ENCODE measurements at regions not wholly inside any gene's neighbourhood (a gene's known extent, or its start where the extent isn't known, plus 50 kb on each side); places are given as distances from the start of the nearest gene placed in this dataset.

- no peak overlapping the region for H3K4me3 ChIP-seq (ENCODE audit: low read depth, low read length)
- no peak for DNase-seq (ENCODE audit: low read depth, low spot score)
- in situ Hi-C loops (cut with HindIII; ENCODE audit: low sequenced_read_pairs) = no loop called here
- TF ChIP-seq CTCF (IDR thresholded peaks at IDR 0.05; ENCODE audit: low read depth, low read length) = no peak
These were observed 281.8 kb downstream of the RNF144B start for GRCh38 chr6:18668994-18669393.

- in situ Hi-C loops (cut with HindIII; ENCODE audit: low sequenced_read_pairs) = no loop called here
- no peak overlapping the region for H3K4me3 ChIP-seq (ENCODE audit: low read depth, low read length)
- no peak for TF ChIP-seq CTCF (IDR thresholded peaks at IDR 0.05; ENCODE audit: low read depth, low read length)
- DNase-seq (ENCODE audit: low read depth, low spot score) = no peak
These were observed 285.7 kb downstream of the RNF144B start for GRCh38 chr6:18672852-18673251.

GRCh38 chr6:18674346-18674745 lies 287.2 kb downstream of the RNF144B start:
- no peak overlapping the region for H3K4me3 ChIP-seq (ENCODE audit: low read depth, low read length)
- in situ Hi-C loops (cut with HindIII; ENCODE audit: low sequenced_read_pairs) = no loop called here
- TF ChIP-seq CTCF (IDR thresholded peaks at IDR 0.05; ENCODE audit: low read depth, low read length) = no peak
- no peak for DNase-seq (ENCODE audit: low read depth, low spot score)

GRCh38 chr6:18675881-18676280 lies 288.7 kb downstream of the RNF144B start:
- no peak for TF ChIP-seq CTCF (IDR thresholded peaks at IDR 0.05; ENCODE audit: low read depth, low read length)
- DNase-seq (ENCODE audit: low read depth, low spot score) = no peak
- in situ Hi-C loops (cut with HindIII; ENCODE audit: low sequenced_read_pairs) = no loop called here
- no peak overlapping the region for H3K4me3 ChIP-seq (ENCODE audit: low read depth, low read length)

GRCh38 chr6:18676548-18676947 lies 289.4 kb downstream of the RNF144B start:
- in situ Hi-C loops (cut with HindIII; ENCODE audit: low sequenced_read_pairs) = no loop called here
- no peak overlapping the region for H3K4me3 ChIP-seq (ENCODE audit: low read depth, low read length)
- no peak for DNase-seq (ENCODE audit: low read depth, low spot score)
- no peak for TF ChIP-seq CTCF (IDR thresholded peaks at IDR 0.05; ENCODE audit: low read depth, low read length)

- no peak for DNase-seq (ENCODE audit: low read depth, low spot score)
- H3K4me3 ChIP-seq (ENCODE audit: low read depth, low read length) = no peak overlapping the region
- TF ChIP-seq CTCF (IDR thresholded peaks at IDR 0.05; ENCODE audit: low read depth, low read length) = peak; percentile 7
- in situ Hi-C loops (cut with HindIII; ENCODE audit: low sequenced_read_pairs) = no loop called here
These were observed 293.7 kb downstream of the RNF144B start for GRCh38 chr6:18680842-18681241.

All from astrocyte of the spinal cord (primary cell).